Keratinocyte (primary cell): ENCODE measurements at regions not wholly inside any gene's neighbourhood (a gene's known extent, or its start where the extent isn't known, plus 50 kb on each side); places are given as distances from the start of the nearest gene placed in this dataset.

ENCODE experiments used
- DNase-seq: peaks from one replicate; pipeline ENCODE4 v3.0.0-alpha.2; 2011; ENCODE audit warnings: low read depth, missing footprints, low spot score
- FAIRE-seq: peaks from 2 replicates; lab custom pipeline; 2011; peaks lifted over from hg19 to GRCh38; lab: Jason Lieb, UNC
- H2AFZ ChIP-seq: 2 replicates; pipeline ENCODE4 v1.6.0; 2012; ENCODE audit warnings: low read length, control low read depth, inconsistent platforms; ENCODE audit not compliant: control insufficient read depth
- H3K27ac ChIP-seq: 2 replicates; pipeline ENCODE4 v1.5.1; 2011; ENCODE audit warnings: low read length; ENCODE audit not compliant: control insufficient read depth, insufficient read depth
- H3K27me3 ChIP-seq: 3 replicates; pipeline ENCODE4 v1.6.0; 2011; ENCODE audit warnings: low read length; ENCODE audit not compliant: control insufficient read depth, insufficient read depth; ENCODE audit errors: extremely low read depth
- H3K36me3 ChIP-seq, 2 experiments: 2 replicates in 1 of 2; 3 replicates in 1 of 2; pipeline ENCODE4 v1.5.1; 2011; ENCODE audit warnings: low read length in 2 of 2, mild to moderate bottlenecking in 1 of 2; ENCODE audit not compliant: control insufficient read depth in 2 of 2, insufficient read depth in 2 of 2; ENCODE audit errors: extremely low read depth in 1 of 2
- H3K4me1 ChIP-seq: 3 replicates; pipeline ENCODE4 v1.5.1; 2011; ENCODE audit warnings: low read length; ENCODE audit not compliant: control insufficient read depth, insufficient read depth; ENCODE audit errors: extremely low read depth
- H3K4me2 ChIP-seq: 3 replicates; pipeline ENCODE4 v1.6.0; 2011; ENCODE audit warnings: low read depth, low read length; ENCODE audit not compliant: control insufficient read depth, insufficient read depth; ENCODE audit errors: extremely low read depth
- H3K4me3 ChIP-seq, 3 experiments: fragments of 200-600 bp in 1 of 3; sonication (generic) in 1 of 3; 2 replicates in 2 of 3; 3 replicates in 1 of 3; pipeline ENCODE4 v1.5.1; 2011 to 2016; ENCODE audit warnings: low read length in 3 of 3, mild to moderate bottlenecking in 3 of 3, control low read depth in 2 of 3, inconsistent platforms in 1 of 3, low read depth in 1 of 3, mixed read lengths in 1 of 3, mixed run types in 1 of 3, moderate library complexity in 1 of 3; ENCODE audit not compliant: control insufficient read depth in 2 of 3, insufficient read depth in 2 of 3; ENCODE audit errors: extremely low read depth in 1 of 3
- H3K79me2 ChIP-seq: 2 replicates; pipeline ENCODE4 v1.6.0; 2012; ENCODE audit warnings: low read length; ENCODE audit not compliant: control insufficient read depth, insufficient read depth
- H3K9ac ChIP-seq: 3 replicates; pipeline ENCODE4 v1.6.0; 2011; ENCODE audit warnings: low read length; ENCODE audit not compliant: control insufficient read depth, insufficient read depth; ENCODE audit errors: extremely low read depth
- H3K9me1 ChIP-seq: 3 replicates; pipeline ENCODE4 v1.6.0; 2011; ENCODE audit warnings: low read length; ENCODE audit not compliant: control insufficient read depth, insufficient read depth; ENCODE audit errors: extremely low read depth
- H3K9me3 ChIP-seq: 2 replicates; pipeline ENCODE4 v1.5.1; 2012; ENCODE audit warnings: low read depth, low read length; ENCODE audit not compliant: control insufficient read depth
- H4K20me1 ChIP-seq: 3 replicates; pipeline ENCODE4 v1.6.0; 2011; ENCODE audit warnings: low read length; ENCODE audit not compliant: control insufficient read depth, insufficient read depth; ENCODE audit errors: extremely low read depth
- CTCF ChIP-seq, 3 experiments: IDR thresholded peaks in 1 of 3; conservative IDR thresholded peaks in 1 of 3; optimal IDR thresholded peaks in 1 of 3; 2 replicates in 2 of 3; 3 replicates in 1 of 3; pipeline versions ENCODE3 to v1.5.1; 2011; ENCODE audit warnings: low read length in 3 of 3, mild to moderate bottlenecking in 3 of 3, moderate library complexity in 2 of 3, control low read depth in 1 of 3, inconsistent platforms in 1 of 3; ENCODE audit not compliant: insufficient read depth in 2 of 3; ENCODE audit errors: extremely low read depth in 1 of 3
- EZH2 ChIP-seq: IDR thresholded peaks from one replicate; pipeline ENCODE4 v1.6.1; 2012; ENCODE audit warnings: inconsistent platforms, mild to moderate bottlenecking, low read length, moderate library complexity
- dilution Hi-C: fragments of 300-500 bp; cut with MboI; formaldehyde crosslinking; loops from one replicate; pipeline ENCODE4 v1.7.0; 2020; ENCODE audit warnings: low sequenced_read_pairs; ENCODE audit not compliant: extremely low pct_ligation_motif_present

GRCh38 chr12:17918013-17918412, 172.0 kb downstream of the RERGL start:
- H4K20me1 ChIP-seq, result no peaks in the 10 kb centered on the region
- H3K27me3 ChIP-seq, result no peaks in the 10 kb centered on the region
- DNase-seq (no peak), FAIRE-seq (no peak)
- no peaks in the 10 kb centered on the region for H3K9me1 ChIP-seq
- H2AFZ ChIP-seq, result no peak overlapping the region
- no peak overlapping the region for H3K9ac ChIP-seq
- dilution Hi-C loops, result no loop called here
- no peak overlapping the region for H3K4me3 ChIP-seq
- H3K4me1 ChIP-seq, result no peaks in the 10 kb centered on the region
- no peak overlapping the region for H3K27ac ChIP-seq
- no peaks in the 10 kb centered on the region for H3K79me2 ChIP-seq
- no peaks in the 10 kb centered on the region for H3K9me3 ChIP-seq
- H3K4me2 ChIP-seq, result no peak overlapping the region
- TF ChIP-seq EZH2 (no peak), CTCF (optimal IDR thresholded peaks at IDR 0.05 in 1 of 3, IDR thresholded peaks at IDR 0.05 in 1 of 3, conservative IDR thresholded peaks at IDR 0.05 in 1 of 3; ENCODE audit: extremely low read depth in 1 of 3, insufficient read depth in 2 of 3, low read length in 3 of 3) (no peak)
- no peaks in the 10 kb centered on the region for H3K36me3 ChIP-seq

DNA sequence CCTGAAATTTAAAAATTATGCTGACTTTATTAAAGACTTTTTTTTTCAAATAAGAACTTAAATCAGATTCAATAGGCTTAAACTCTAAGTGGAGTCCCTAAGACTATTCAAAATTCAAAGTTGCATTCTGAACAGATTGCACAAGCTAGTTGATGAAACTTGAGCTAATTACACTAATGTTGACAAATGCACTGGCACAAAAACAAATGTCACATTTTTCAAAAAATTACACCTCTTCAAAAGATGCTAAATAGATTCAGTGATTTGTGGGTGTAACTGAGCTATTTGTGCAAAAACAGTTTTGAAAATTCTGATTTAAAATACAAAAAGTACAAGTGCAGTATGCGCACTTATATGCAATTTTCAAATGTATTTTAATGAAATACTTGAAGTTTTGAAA, 205.4 kb downstream of the RERGL start:
- Histone ChIP-seq H2AFZ (no peak overlapping the region), H3K27me3 (no peaks in the 10 kb centered on the region), H3K79me2 (no peaks in the 10 kb centered on the region), H3K27ac (no peak overlapping the region), H3K9me3 (no peaks in the 10 kb centered on the region), H3K4me3 (no peak overlapping the region), H4K20me1 (no peaks in the 10 kb centered on the region), H3K9me1 (no peaks in the 10 kb centered on the region), H3K4me1 (no peaks in the 10 kb centered on the region), H3K9ac (no peak overlapping the region), H3K4me2 (no peak overlapping the region), H3K36me3 (no peaks in the 10 kb centered on the region)
- no peak for DNase-seq
- TF ChIP-seq EZH2 (no peak), CTCF (optimal IDR thresholded peaks at IDR 0.05 in 1 of 3, IDR thresholded peaks at IDR 0.05 in 1 of 3, conservative IDR thresholded peaks at IDR 0.05 in 1 of 3; ENCODE audit: extremely low read depth in 1 of 3, insufficient read depth in 2 of 3, low read length in 3 of 3) (no peak)
- no peak for FAIRE-seq
- dilution Hi-C loops, result no loop called here
